ENCODE measurements at regions not wholly inside any gene's neighbourhood (a gene's known extent, or its start where the extent isn't known, plus 50 kb on each side); places are given as distances from the start of the nearest gene placed in this dataset.

GRCh38 chr13:73825143-73825542, 309.1 kb downstream of the KLF12 start:
- Histone ChIP-seq H3K36me3 (ENCODE audit: control insufficient read depth, insufficient read depth, low read length) (no peaks in the 10 kb centered on the region), H3K4me3 (ENCODE audit: low read depth in 2 of 2, low read length in 2 of 2) (no peak overlapping the region), H3K9me3 (ENCODE audit: control insufficient read depth, insufficient read depth, low read depth, low read length) (no peaks in the 10 kb centered on the region), H3K27me3 (ENCODE audit: control insufficient read depth, insufficient read depth, low read length) (no peaks in the 10 kb centered on the region), H3K27ac (ENCODE audit: low read length) (no peak overlapping the region), H3K4me1 (ENCODE audit: control insufficient read depth, insufficient read depth, low read length) (no peaks in the 10 kb centered on the region)
- ATAC-seq, result no peak
- intact Hi-C loops (cut with micrococcal nuclease; ENCODE audit: unreplicated experiment) (no loop called here), in situ Hi-C loops (cut with HindIII; ENCODE audit: low pct_unique_long_range_greater_than_20kb, low sequenced_read_pairs) (no loop called here)
- no TSS peak for BruUV-seq (replicated peaks)
- no peak for TF ChIP-seq REST (IDR thresholded peaks at IDR 0.05; ENCODE audit: insufficient read depth in 1 of 2, low read depth in 2 of 2, low read length in 1 of 2)
- TF ChIP-seq CTCF (IDR thresholded peaks at IDR 0.05), result no peak
- no peak for TF ChIP-seq SIN3A (IDR thresholded peaks at IDR 0.05; ENCODE audit: borderline replicate concordance, insufficient read depth, low read depth, low read length)
- no peak for TF ChIP-seq TCF7L2 (IDR thresholded peaks at IDR 0.05; ENCODE audit: low read depth, low read length)
- no peak for TF ChIP-seq POLR2AphosphoS5 (IDR thresholded peaks at IDR 0.05; ENCODE audit: low read depth, low read length)
- DNase-seq (ENCODE audit: low read depth, low spot score), result no peak
- POLR2A ChIA-PET, result no interaction called here
- CTCF ChIA-PET, result no interaction called here

GRCh38 chr13:73822668-73823592, 311.3 kb downstream of the KLF12 start:
- Histone ChIP-seq H3K27ac (ENCODE audit: low read length) (no peak overlapping the region), H3K36me3 (ENCODE audit: control insufficient read depth, insufficient read depth, low read length) (no peaks in the 10 kb centered on the region), H3K4me3 (ENCODE audit: low read depth in 2 of 2, low read length in 2 of 2) (no peak overlapping the region), H3K9me3 (ENCODE audit: control insufficient read depth, insufficient read depth, low read depth, low read length) (no peaks in the 10 kb centered on the region), H3K4me1 (ENCODE audit: control insufficient read depth, insufficient read depth, low read length) (no peaks in the 10 kb centered on the region), H3K27me3 (ENCODE audit: control insufficient read depth, insufficient read depth, low read length) (no peaks in the 10 kb centered on the region)
- CTCF ChIA-PET, result no interaction called here
- intact Hi-C loops (cut with micrococcal nuclease; ENCODE audit: unreplicated experiment) (no loop called here), in situ Hi-C loops (cut with HindIII; ENCODE audit: low pct_unique_long_range_greater_than_20kb, low sequenced_read_pairs) (no loop called here)
- BruUV-seq (replicated peaks), result no TSS peak
- TF ChIP-seq SIN3A (IDR thresholded peaks at IDR 0.05; ENCODE audit: borderline replicate concordance, insufficient read depth, low read depth, low read length) (no peak), POLR2AphosphoS5 (IDR thresholded peaks at IDR 0.05; ENCODE audit: low read depth, low read length) (no peak), CTCF (IDR thresholded peaks at IDR 0.05) (no peak), TCF7L2 (IDR thresholded peaks at IDR 0.05; ENCODE audit: low read depth, low read length) (no peak), REST (IDR thresholded peaks at IDR 0.05; ENCODE audit: insufficient read depth in 1 of 2, low read depth in 2 of 2, low read length in 1 of 2) (no peak)
- ATAC-seq, result no peak
- no peak for DNase-seq (ENCODE audit: low read depth, low spot score)
- POLR2A ChIA-PET, result no interaction called here
